ENCODE measurements at regions not wholly inside any gene's neighbourhood (a gene's known extent, or its start where the extent isn't known, plus 50 kb on each side); places are given as distances from the start of the nearest gene placed in this dataset.
"Not testable (repeated sequence)": the region's sequence is repeated elsewhere in the genome, so short reads cannot be mapped to it uniquely, and the experiment has no call there.

GRCh38 chr11:42881335-42881734 is 430.5 kb upstream of the API5 start:
- not testable (repeated sequence) for DNase-seq

GRCh38 chr11:42890773-42891172 is 421.0 kb upstream of the API5 start:
- no peak for DNase-seq

- no peak for DNase-seq
Measured at GRCh38 chr11:42901084-42901483, 410.7 kb upstream of the API5 start.

GRCh38 chr11:42906226-42906625 is 405.6 kb upstream of the API5 start:
- no peak for DNase-seq

GRCh38 chr11:42913731-42914130 is 398.1 kb upstream of the API5 start:
- no peak for DNase-seq

- no peak for DNase-seq
Measured at GRCh38 chr11:42923651-42924050, 388.1 kb upstream of the API5 start.

- no peak for DNase-seq
Measured at GRCh38 chr11:42925916-42926315, 385.9 kb upstream of the API5 start.

- no peak for DNase-seq
Measured at GRCh38 chr11:42947405-42947804, 364.4 kb upstream of the API5 start.

GRCh38 chr11:42949738-42950376 is 361.9 kb upstream of the API5 start:
- not testable (repeated sequence) for DNase-seq

GRCh38 chr11:42951266-42951665 is 360.5 kb upstream of the API5 start:
- DNase-seq = no peak

- DNase-seq = no peak
Measured at GRCh38 chr11:42957831-42958230, 354.0 kb upstream of the API5 start.

- no peak for DNase-seq
Measured at GRCh38 chr11:42958635-42959034, 353.2 kb upstream of the API5 start.

GRCh38 chr11:42960521-42961088 is 351.2 kb upstream of the API5 start:
- DNase-seq = no peak

- no peak for DNase-seq
Measured at GRCh38 chr11:42967653-42968052, 344.1 kb upstream of the API5 start.

- no peak for DNase-seq
Measured at GRCh38 chr11:42972741-42973140, 339.1 kb upstream of the API5 start.

GRCh38 chr11:42974510-42975179 is 337.2 kb upstream of the API5 start:
- no peak for DNase-seq

- no peak for DNase-seq
Measured at GRCh38 chr11:42975180-42975529, 336.6 kb upstream of the API5 start.

- DNase-seq = no peak
Measured at GRCh38 chr11:42976636-42977217, 335.1 kb upstream of the API5 start.

- no peak for DNase-seq
Measured at GRCh38 chr11:42992594-42992993, 319.2 kb upstream of the API5 start.

- no peak for DNase-seq
Measured at GRCh38 chr11:42996421-42997307, 315.1 kb upstream of the API5 start.

GRCh38 chr11:43004879-43005278 is 306.9 kb upstream of the API5 start:
- DNase-seq = not testable (repeated sequence)

- DNase-seq = no peak
Measured at GRCh38 chr11:43010042-43010441, 301.8 kb upstream of the API5 start.

- DNase-seq = no peak
Measured at GRCh38 chr11:43012606-43013005, 299.2 kb upstream of the API5 start.

Data from suppressor macrophage treated with lipopolysaccharide for 1 hour (primary cell).